DOHH2 (cell line): ENCODE measurements at regions not wholly inside any gene's neighbourhood (a gene's known extent, or its start where the extent isn't known, plus 50 kb on each side); places are given as distances from the start of the nearest gene placed in this dataset.

Source experiments
- H3F3A ChIP-seq: fragments of 200-600 bp; sonication (generic), shearing (Covaris generic); 2 replicates; pipeline ENCODE4 v1.6.0; 2016; ENCODE audit warnings: antibody characterized with exemption, mild to moderate bottlenecking; ENCODE audit not compliant: control insufficient read depth, insufficient read depth
- H3K27ac ChIP-seq: fragments of 200-600 bp; sonication (generic); 2 replicates; pipeline ENCODE4 v1.5.1; 2014; ENCODE audit warnings: low read depth, mild to moderate bottlenecking, low read length, moderate library complexity
- H3K27me3 ChIP-seq: fragments of 200-600 bp; sonication (generic); 2 replicates; pipeline ENCODE4 v1.6.1; 2014; ENCODE audit warnings: mild to moderate bottlenecking, low read length, mixed read lengths; ENCODE audit not compliant: control insufficient read depth
- H3K36me3 ChIP-seq: fragments of 200-600 bp; sonication (generic); 2 replicates; pipeline ENCODE4 v1.6.1; 2014; ENCODE audit warnings: mild to moderate bottlenecking, low read length, moderate library complexity, mixed read lengths; ENCODE audit not compliant: control insufficient read depth
- H3K4me1 ChIP-seq: fragments of 200-600 bp; sonication (generic); 2 replicates; pipeline ENCODE4 v1.6.1; 2014; ENCODE audit warnings: mild to moderate bottlenecking, low read length, mixed read lengths; ENCODE audit not compliant: control insufficient read depth
- H3K4me2 ChIP-seq: fragments of 200-600 bp; sonication (generic); 2 replicates; pipeline ENCODE4 v1.6.0; 2014; ENCODE audit warnings: mild to moderate bottlenecking, low read length, moderate library complexity
- H3K4me3 ChIP-seq: fragments of 200-600 bp; sonication (generic); 2 replicates; pipeline ENCODE4 v1.5.1; 2014; ENCODE audit warnings: mild to moderate bottlenecking, low read length, mixed read lengths
- H3K79me2 ChIP-seq: fragments of 200-600 bp; sonication (generic); 2 replicates; pipeline ENCODE4 v1.6.1; 2014; ENCODE audit warnings: mild to moderate bottlenecking, low read length, mixed read lengths; ENCODE audit not compliant: control insufficient read depth
- H3K9me2 ChIP-seq: fragments of 200-600 bp; sonication (generic); replicated peaks from 2 replicates; pipeline ENCODE4 v1.6.1; 2014; ENCODE audit warnings: mild to moderate bottlenecking, low read length, mixed read lengths; ENCODE audit not compliant: control insufficient read depth
- H3K9me3 ChIP-seq: fragments of 200-600 bp; sonication (generic); 2 replicates; pipeline ENCODE4 v1.6.1; 2014; ENCODE audit warnings: antibody characterized with exemption, low read length, mixed read lengths; ENCODE audit not compliant: control insufficient read depth, insufficient read depth
- H4K20me1 ChIP-seq: fragments of 200-600 bp; sonication (generic); 2 replicates; pipeline ENCODE4 v1.6.0; 2014; ENCODE audit warnings: low read depth, mild to moderate bottlenecking, antibody characterized with exemption, low read length, moderate library complexity; ENCODE audit not compliant: control insufficient read depth, insufficient read depth
- CTCF ChIP-seq: fragments of 200-600 bp; sonication (generic); IDR thresholded peaks from one replicate; pipeline ENCODE4 v1.5.1; 2014; ENCODE audit warnings: antibody characterized with exemption, mild to moderate bottlenecking, low read depth, low read length; ENCODE audit not compliant: poor library complexity, severe bottlenecking
- EZH2phosphoT487 ChIP-seq: fragments of 200-600 bp; sonication (generic); IDR thresholded peaks from 2 replicates; pipeline ENCODE4 v1.6.1; 2017; ENCODE audit warnings: borderline replicate concordance, mild to moderate bottlenecking, antibody characterized with exemption, low read length, moderate library complexity, mixed read lengths

- Histone ChIP-seq H3K79me2 (no peaks in the 10 kb centered on the region), H3K27me3 (peaks cover 6% of the 10 kb centered on the region), H3K4me1 (peaks cover 6% of the 10 kb centered on the region)
Observed at GRCh38 chr9:776086-776485, 65.4 kb upstream of the DMRT1 start.

GRCh38 chr9:777978-778377, 63.5 kb upstream of the DMRT1 start:
- Histone ChIP-seq H3K27me3 (peaks cover 6% of the 10 kb centered on the region), H4K20me1 (no peaks in the 10 kb centered on the region), H3K4me1 (no peaks in the 10 kb centered on the region), H3F3A (no peaks in the 10 kb centered on the region), H3K9me2 (no peaks in the 10 kb centered on the region), H3K4me2 (no peak overlapping the region), H3K27ac (no peak overlapping the region), H3K79me2 (no peaks in the 10 kb centered on the region), H3K36me3 (no peaks in the 10 kb centered on the region), H3K4me3 (no peak overlapping the region), H3K9me3 (no peaks in the 10 kb centered on the region)
- TF ChIP-seq EZH2phosphoT487: no peak
- no peak for TF ChIP-seq CTCF

More at GRCh38 chr9:776086-776485, 65.4 kb upstream of the DMRT1 start:
- H3K27ac ChIP-seq: no peak overlapping the region
- H3K36me3 ChIP-seq: no peaks in the 10 kb centered on the region
- no peaks in the 10 kb centered on the region for H3K9me3 ChIP-seq
- H3K9me2 ChIP-seq: no peaks in the 10 kb centered on the region
- no peaks in the 10 kb centered on the region for H3F3A ChIP-seq
- no peak overlapping the region for H3K4me2 ChIP-seq
- H3K4me3 ChIP-seq: no peak overlapping the region
- no peaks in the 10 kb centered on the region for H4K20me1 ChIP-seq
- TF ChIP-seq EZH2phosphoT487 (no peak), CTCF (no peak)

- Histone ChIP-seq H3K36me3 (no peaks in the 10 kb centered on the region), H3K9me2 (no peaks in the 10 kb centered on the region), H3K4me2 (no peak overlapping the region), H3K4me1 (no peaks in the 10 kb centered on the region), H3F3A (no peaks in the 10 kb centered on the region), H3K9me3 (no peaks in the 10 kb centered on the region), H4K20me1 (no peaks in the 10 kb centered on the region), H3K27me3 (no peaks in the 10 kb centered on the region), H3K79me2 (no peaks in the 10 kb centered on the region), H3K27ac (no peak overlapping the region), H3K4me3 (no peak overlapping the region)
- TF ChIP-seq EZH2phosphoT487: no peak
- no peak for TF ChIP-seq CTCF
Observed at GRCh38 chr9:784202-784601, 57.3 kb upstream of the DMRT1 start.

- H3K27ac ChIP-seq: no peak overlapping the region
- TF ChIP-seq CTCF (no peak), EZH2phosphoT487 (no peak)
- H3K4me1 ChIP-seq: no peaks in the 10 kb centered on the region
- H3K4me3 ChIP-seq: no peak overlapping the region
- H3K4me2 ChIP-seq: no peak overlapping the region
- H3K27me3 ChIP-seq: no peaks in the 10 kb centered on the region
- no peaks in the 10 kb centered on the region for H3K9me2 ChIP-seq
- H3K36me3 ChIP-seq: no peaks in the 10 kb centered on the region
- no peaks in the 10 kb centered on the region for H3K79me2 ChIP-seq
- H3K9me3 ChIP-seq: no peaks in the 10 kb centered on the region
- H4K20me1 ChIP-seq: no peaks in the 10 kb centered on the region
- no peaks in the 10 kb centered on the region for H3F3A ChIP-seq
Observed at GRCh38 chr9:784916-785315, 56.6 kb upstream of the DMRT1 start.
